K562 (cell line): ENCODE measurements at regions not wholly inside any gene's neighbourhood (a gene's known extent, or its start where the extent isn't known, plus 50 kb on each side); places are given as distances from the start of the nearest gene placed in this dataset.

Experiments
- CHD4 ChIP-seq: fragments of 200-600 bp; sonication (generic); IDR thresholded peaks from 3 replicates; pipeline ENCODE4 v1.6.1; 2012; ENCODE audit warnings: low read depth, mild to moderate bottlenecking, mixed read lengths, low read length, inconsistent platforms; ENCODE audit not compliant: insufficient read depth, insufficient replicate concordance, poor library complexity, severe bottlenecking
- CREB5 ChIP-seq: fragments of 250-450 bp; sonication (Bioruptor Pico); IDR thresholded peaks from 2 replicates; pipeline ENCODE4 v1.5.0; 2020; ENCODE audit warnings: mild to moderate bottlenecking
- GABPA ChIP-seq: fragments of 200-800 bp; sonication (Bioruptor generic); conservative IDR thresholded peaks from 2 replicates; pipeline ENCODE4 v1.6.1; 2016; ENCODE audit warnings: low read depth, missing genetic modification characterization, missing compliant biosample characterization
- PRMT5 ChIP-seq: sonication (generic); formaldehyde crosslinking; IDR thresholded peaks from 2 replicates; pipeline ENCODE4 v1.5.0; 2020; ENCODE audit warnings: missing genetic modification reagents
- PTBP1 ChIP-seq: fragments of 200-400 bp; formaldehyde crosslinking; IDR thresholded peaks from 2 replicates; pipeline ENCODE4 v1.6.1; 2017; ENCODE audit warnings: low read depth, low read length
- RAD21 ChIP-seq, 2 experiments: fragments of 250-450 bp in 1 of 2; fragments of 450-650 bp in 1 of 2; sonication (Bioruptor Pico) in 1 of 2; formaldehyde crosslinking in 1 of 2; IDR thresholded peaks in 1 of 2; conservative IDR thresholded peaks in 1 of 2; 2 replicates each; pipeline versions ENCODE4 v1.4.0 to v1.8.0; 2020 to 2022; ENCODE audit warnings: mild to moderate bottlenecking in 2 of 2, moderate library complexity in 1 of 2
- SREBF2 ChIP-seq: sonication (generic); formaldehyde crosslinking; IDR thresholded peaks from 2 replicates; pipeline ENCODE4 v1.4.0; 2020; ENCODE audit warnings: mild to moderate bottlenecking, missing genetic modification reagents
- ZNF143 ChIP-seq: sonication (generic); formaldehyde crosslinking; IDR thresholded peaks from 2 replicates; pipeline ENCODE4 v1.9.0; 2022; ENCODE audit warnings: mild to moderate bottlenecking, missing genetic modification reagents
- ZNF184 ChIP-seq: sonication (generic); formaldehyde crosslinking; IDR thresholded peaks from 2 replicates; pipeline ENCODE4 v1.5.0; 2020; ENCODE audit warnings: missing genetic modification reagents
- ZNF318 ChIP-seq, 2 experiments: fragments of 450-650 bp; IDR thresholded peaks; 2 replicates each; pipeline ENCODE4 v1.6.1; 2016; ENCODE audit warnings: mild to moderate bottlenecking in 2 of 2, borderline replicate concordance in 1 of 2, low read depth in 1 of 2, moderate library complexity in 1 of 2
- TF ChIP-seq, protein P1 (sequence below): sonication (generic); formaldehyde crosslinking; IDR thresholded peaks from 2 replicates; pipeline ENCODE4 v1.8.0; 2022; ENCODE audit warnings: mild to moderate bottlenecking, missing genetic modification reagents
- TF ChIP-seq, protein P2 (sequence below): sonication (generic); formaldehyde crosslinking; IDR thresholded peaks from 2 replicates; pipeline ENCODE4 v1.8.1; 2023; ENCODE audit warnings: missing genetic modification reagents, mild to moderate bottlenecking, borderline replicate concordance
- TF ChIP-seq, protein P3 (sequence below): IDR thresholded peaks from 3 replicates; pipeline ENCODE4 v1.6.1; 2011; ENCODE audit warnings: borderline replicate concordance, mild to moderate bottlenecking; ENCODE audit not compliant: insufficient read length, insufficient read depth

GRCh38 chr1:24256687-24257086 lies 62.5 kb upstream of the GRHL3 start:
- TF ChIP-seq ZNF318 (IDR thresholded peaks at IDR 0.05; ENCODE audit: borderline replicate concordance in 1 of 2, low read depth in 1 of 2), result no peak
- no peak for TF ChIP-seq ZNF184 (CRISPR knock-in tag)
- TF ChIP-seq PTBP1, result no peak
- no peak for TF ChIP-seq CHD4
- TF ChIP-seq ZNF143 (CRISPR knock-in tag), result no peak
- TF ChIP-seq, protein P1, sequence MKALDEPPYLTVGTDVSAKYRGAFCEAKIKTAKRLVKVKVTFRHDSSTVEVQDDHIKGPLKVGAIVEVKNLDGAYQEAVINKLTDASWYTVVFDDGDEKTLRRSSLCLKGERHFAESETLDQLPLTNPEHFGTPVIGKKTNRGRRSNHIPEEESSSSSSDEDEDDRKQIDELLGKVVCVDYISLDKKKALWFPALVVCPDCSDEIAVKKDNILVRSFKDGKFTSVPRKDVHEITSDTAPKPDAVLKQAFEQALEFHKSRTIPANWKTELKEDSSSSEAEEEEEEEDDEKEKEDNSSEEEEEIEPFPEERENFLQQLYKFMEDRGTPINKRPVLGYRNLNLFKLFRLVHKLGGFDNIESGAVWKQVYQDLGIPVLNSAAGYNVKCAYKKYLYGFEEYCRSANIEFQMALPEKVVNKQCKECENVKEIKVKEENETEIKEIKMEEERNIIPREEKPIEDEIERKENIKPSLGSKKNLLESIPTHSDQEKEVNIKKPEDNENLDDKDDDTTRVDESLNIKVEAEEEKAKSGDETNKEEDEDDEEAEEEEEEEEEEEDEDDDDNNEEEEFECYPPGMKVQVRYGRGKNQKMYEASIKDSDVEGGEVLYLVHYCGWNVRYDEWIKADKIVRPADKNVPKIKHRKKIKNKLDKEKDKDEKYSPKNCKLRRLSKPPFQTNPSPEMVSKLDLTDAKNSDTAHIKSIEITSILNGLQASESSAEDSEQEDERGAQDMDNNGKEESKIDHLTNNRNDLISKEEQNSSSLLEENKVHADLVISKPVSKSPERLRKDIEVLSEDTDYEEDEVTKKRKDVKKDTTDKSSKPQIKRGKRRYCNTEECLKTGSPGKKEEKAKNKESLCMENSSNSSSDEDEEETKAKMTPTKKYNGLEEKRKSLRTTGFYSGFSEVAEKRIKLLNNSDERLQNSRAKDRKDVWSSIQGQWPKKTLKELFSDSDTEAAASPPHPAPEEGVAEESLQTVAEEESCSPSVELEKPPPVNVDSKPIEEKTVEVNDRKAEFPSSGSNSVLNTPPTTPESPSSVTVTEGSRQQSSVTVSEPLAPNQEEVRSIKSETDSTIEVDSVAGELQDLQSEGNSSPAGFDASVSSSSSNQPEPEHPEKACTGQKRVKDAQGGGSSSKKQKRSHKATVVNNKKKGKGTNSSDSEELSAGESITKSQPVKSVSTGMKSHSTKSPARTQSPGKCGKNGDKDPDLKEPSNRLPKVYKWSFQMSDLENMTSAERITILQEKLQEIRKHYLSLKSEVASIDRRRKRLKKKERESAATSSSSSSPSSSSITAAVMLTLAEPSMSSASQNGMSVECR (CRISPR knock-in tag), result no peak
- no peak for TF ChIP-seq SREBF2
- TF ChIP-seq PRMT5 (CRISPR knock-in tag), result no peak
- TF ChIP-seq CREB5, result no peak
- TF ChIP-seq, protein P2, sequence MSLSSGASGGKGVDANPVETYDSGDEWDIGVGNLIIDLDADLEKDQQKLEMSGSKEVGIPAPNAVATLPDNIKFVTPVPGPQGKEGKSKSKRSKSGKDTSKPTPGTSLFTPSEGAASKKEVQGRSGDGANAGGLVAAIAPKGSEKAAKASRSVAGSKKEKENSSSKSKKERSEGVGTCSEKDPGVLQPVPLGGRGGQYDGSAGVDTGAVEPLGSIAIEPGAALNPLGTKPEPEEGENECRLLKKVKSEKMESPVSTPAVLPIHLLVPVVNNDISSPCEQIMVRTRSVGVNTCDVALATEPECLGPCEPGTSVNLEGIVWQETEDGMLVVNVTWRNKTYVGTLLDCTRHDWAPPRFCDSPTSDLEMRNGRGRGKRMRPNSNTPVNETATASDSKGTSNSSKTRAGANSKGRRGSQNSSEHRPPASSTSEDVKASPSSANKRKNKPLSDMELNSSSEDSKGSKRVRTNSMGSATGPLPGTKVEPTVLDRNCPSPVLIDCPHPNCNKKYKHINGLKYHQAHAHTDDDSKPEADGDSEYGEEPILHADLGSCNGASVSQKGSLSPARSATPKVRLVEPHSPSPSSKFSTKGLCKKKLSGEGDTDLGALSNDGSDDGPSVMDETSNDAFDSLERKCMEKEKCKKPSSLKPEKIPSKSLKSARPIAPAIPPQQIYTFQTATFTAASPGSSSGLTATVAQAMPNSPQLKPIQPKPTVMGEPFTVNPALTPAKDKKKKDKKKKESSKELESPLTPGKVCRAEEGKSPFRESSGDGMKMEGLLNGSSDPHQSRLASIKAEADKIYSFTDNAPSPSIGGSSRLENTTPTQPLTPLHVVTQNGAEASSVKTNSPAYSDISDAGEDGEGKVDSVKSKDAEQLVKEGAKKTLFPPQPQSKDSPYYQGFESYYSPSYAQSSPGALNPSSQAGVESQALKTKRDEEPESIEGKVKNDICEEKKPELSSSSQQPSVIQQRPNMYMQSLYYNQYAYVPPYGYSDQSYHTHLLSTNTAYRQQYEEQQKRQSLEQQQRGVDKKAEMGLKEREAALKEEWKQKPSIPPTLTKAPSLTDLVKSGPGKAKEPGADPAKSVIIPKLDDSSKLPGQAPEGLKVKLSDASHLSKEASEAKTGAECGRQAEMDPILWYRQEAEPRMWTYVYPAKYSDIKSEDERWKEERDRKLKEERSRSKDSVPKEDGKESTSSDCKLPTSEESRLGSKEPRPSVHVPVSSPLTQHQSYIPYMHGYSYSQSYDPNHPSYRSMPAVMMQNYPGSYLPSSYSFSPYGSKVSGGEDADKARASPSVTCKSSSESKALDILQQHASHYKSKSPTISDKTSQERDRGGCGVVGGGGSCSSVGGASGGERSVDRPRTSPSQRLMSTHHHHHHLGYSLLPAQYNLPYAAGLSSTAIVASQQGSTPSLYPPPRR, result no peak
- TF ChIP-seq, protein P3, sequence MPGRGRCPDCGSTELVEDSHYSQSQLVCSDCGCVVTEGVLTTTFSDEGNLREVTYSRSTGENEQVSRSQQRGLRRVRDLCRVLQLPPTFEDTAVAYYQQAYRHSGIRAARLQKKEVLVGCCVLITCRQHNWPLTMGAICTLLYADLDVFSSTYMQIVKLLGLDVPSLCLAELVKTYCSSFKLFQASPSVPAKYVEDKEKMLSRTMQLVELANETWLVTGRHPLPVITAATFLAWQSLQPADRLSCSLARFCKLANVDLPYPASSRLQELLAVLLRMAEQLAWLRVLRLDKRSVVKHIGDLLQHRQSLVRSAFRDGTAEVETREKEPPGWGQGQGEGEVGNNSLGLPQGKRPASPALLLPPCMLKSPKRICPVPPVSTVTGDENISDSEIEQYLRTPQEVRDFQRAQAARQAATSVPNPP, result no peak
- no peak for TF ChIP-seq RAD21 (CRISPR knock-in tag; conservative IDR thresholded peaks at IDR 0.05 in 1 of 2, IDR thresholded peaks at IDR 0.05 in 1 of 2)
- no peak for TF ChIP-seq GABPA (tag)
